K562 (cell line): ENCODE measurements at regions not wholly inside any gene's neighbourhood (a gene's known extent, or its start where the extent isn't known, plus 50 kb on each side); places are given as distances from the start of the nearest gene placed in this dataset.
"Not testable (repeated sequence)": the region's sequence is repeated elsewhere in the genome, so short reads cannot be mapped to it uniquely, and the experiment has no call there.

Source experiments
- ATAC-seq: fragments of 200-7000 bp; cut with Tn5 transposase; 3 replicates; pipeline ENCODE4 v1.9.1; 2020; ENCODE audit warnings: moderate library complexity
- BruUV-seq: library from RNA; stranded (reverse); fragments of 400-500 nt; replicated peaks from 2 replicates; lab custom pipeline; 2021; lab: Mats Ljungman, UMichigan
- CTCF ChIA-PET: fragments of 300-600 bp; formaldehyde crosslinking; extraction: SDS; loops from one replicate; lab custom pipeline; 2021; ENCODE audit warnings: low intra/inter-chr PET ratio; lab: Yijun Ruan, JAX
- POLR2A ChIA-PET: fragments of 300-600, 350-650 bp; sonication (Branson Sonifier 250); formaldehyde crosslinking; extraction: SDS; loops from one replicate; lab custom pipeline; 2021; ENCODE audit warnings: antibody characterized with exemption, inconsistent platforms; lab: Yijun Ruan, JAX
- DNase-seq, 4 experiments: peaks; one replicate each; pipeline versions ENCODE4 v3.0.0 to v3.0.0-alpha.2; 2011 to 2018; ENCODE audit warnings: low spot score in 3 of 4, mixed read lengths in 3 of 4; ENCODE audit errors: extremely low read depth in 1 of 4
- FAIRE-seq: peaks from 2 replicates; lab custom pipeline; 2011; peaks lifted over from hg19 to GRCh38; lab: Jason Lieb, UNC
- H2AFZ ChIP-seq: 2 replicates; pipeline ENCODE4 v1.6.0; 2011; ENCODE audit warnings: low read depth, low read length, control low read depth, inconsistent platforms
- H3K27ac ChIP-seq: fragments of 200-600 bp; 3 replicates; pipeline ENCODE4 v1.8.0; 2011; ENCODE audit warnings: low read depth, mild to moderate bottlenecking, control low read depth, inconsistent platforms, low read length, moderate library complexity, mixed read lengths; ENCODE audit errors: extremely low read depth
- H3K27me3 ChIP-seq, 2 experiments: fragments of 300-600 bp in 1 of 2; 2 replicates in 1 of 2; 3 replicates in 1 of 2; pipeline versions ENCODE4 v1.6.0 to v1.8.0; 2011; ENCODE audit warnings: inconsistent platforms in 2 of 2, low read length in 2 of 2, mild to moderate bottlenecking in 1 of 2, mixed read lengths in 1 of 2, moderate library complexity in 1 of 2; ENCODE audit not compliant: control insufficient read depth in 2 of 2, insufficient read depth in 2 of 2
- H3K36me3 ChIP-seq: fragments of 300-600 bp; 3 replicates; pipeline ENCODE4 v1.8.0; 2011; ENCODE audit warnings: mild to moderate bottlenecking, low read length, inconsistent platforms; ENCODE audit not compliant: control insufficient read depth, insufficient read depth
- H3K4me1 ChIP-seq, 2 experiments: fragments of 200-600 bp in 1 of 2; replicated peaks in 1 of 2; 2 replicates in 1 of 2; 3 replicates in 1 of 2; pipeline versions ENCODE4 v1.5.1 to v1.8.0; 2011; ENCODE audit warnings: inconsistent platforms in 2 of 2, low read length in 2 of 2, mild to moderate bottlenecking in 1 of 2, mixed read lengths in 1 of 2, moderate library complexity in 1 of 2; ENCODE audit not compliant: control insufficient read depth in 2 of 2, insufficient read depth in 2 of 2
- H3K4me2 ChIP-seq: 2 replicates; pipeline ENCODE4 v1.6.1; 2011; ENCODE audit warnings: low read length, control low read depth, inconsistent platforms, mixed read lengths; ENCODE audit not compliant: insufficient read depth
- H3K4me3 ChIP-seq: fragments of 200-600 bp; sonication (generic), shearing (Covaris generic); 2 replicates; pipeline ENCODE4 v1.5.1; 2016; ENCODE audit warnings: control low read depth, inconsistent platforms
- H3K79me2 ChIP-seq: fragments of 200-600 bp; 3 replicates; pipeline ENCODE4 v1.8.0; 2011; ENCODE audit warnings: low read length, inconsistent platforms; ENCODE audit not compliant: control insufficient read depth, insufficient read depth
- H3K9ac ChIP-seq, 2 experiments: 2 replicates each; pipeline versions ENCODE4 v1.6.0 to v1.6.1; 2011; ENCODE audit warnings: low read depth in 2 of 2, low read length in 2 of 2, control low read depth in 1 of 2, inconsistent platforms in 1 of 2, mild to moderate bottlenecking in 1 of 2, mixed read lengths in 1 of 2; ENCODE audit not compliant: insufficient read depth in 1 of 2
- H3K9me1 ChIP-seq: one replicate; pipeline ENCODE4 v1.6.0; 2011; ENCODE audit warnings: inconsistent platforms, mild to moderate bottlenecking, low read length, moderate library complexity; ENCODE audit not compliant: control insufficient read depth, insufficient read depth
- H3K9me3 ChIP-seq: replicated peaks from 2 replicates; pipeline ENCODE4 v1.5.1; 2011; ENCODE audit warnings: low read depth, low read length, inconsistent platforms; ENCODE audit not compliant: control insufficient read depth, insufficient read depth
- H4K20me1 ChIP-seq: replicated peaks from 2 replicates; pipeline ENCODE4 v1.6.1; 2011; ENCODE audit warnings: low read length, inconsistent platforms, mixed read lengths; ENCODE audit not compliant: control insufficient read depth, insufficient read depth
- CTCF ChIP-seq, 3 experiments: IDR thresholded peaks in 2 of 3; conservative IDR thresholded peaks in 1 of 3; 2 replicates each; pipeline ENCODE4 v1.5.1; 2011 to 2012; ENCODE audit warnings: low read length in 3 of 3, mild to moderate bottlenecking in 3 of 3, control low read depth in 2 of 3, improper control_type of control experiment in 1 of 3, inconsistent platforms in 1 of 3, low read depth in 1 of 3, mixed read lengths in 1 of 3, moderate library complexity in 1 of 3; ENCODE audit not compliant: insufficient read depth in 2 of 3
- RBM22 ChIP-seq: fragments of 200-400 bp; formaldehyde crosslinking; IDR thresholded peaks from 2 replicates; pipeline ENCODE4 v1.6.1; 2018; ENCODE audit warnings: low read length, low read depth; ENCODE audit not compliant: poor library complexity, severe bottlenecking
- SMAD3 ChIP-seq: fragments of 450-650 bp; formaldehyde crosslinking; conservative IDR thresholded peaks from 2 replicates; pipeline ENCODE4 v1.4.0; 2020; ENCODE audit warnings: mild to moderate bottlenecking
- SMARCA5 ChIP-seq: fragments of 450-650 bp; IDR thresholded peaks from 2 replicates; pipeline ENCODE4 v1.6.1; 2016
- TBL1XR1 ChIP-seq, 2 experiments: IDR thresholded peaks; 2 replicates each; pipeline ENCODE4 v1.6.1; 2012; ENCODE audit warnings: improper control_type of control experiment in 2 of 2, low read length in 2 of 2, mild to moderate bottlenecking in 1 of 2
- TCF7 ChIP-seq: sonication (generic); IDR thresholded peaks from 2 replicates; pipeline ENCODE4 v1.6.1; 2016; ENCODE audit warnings: antibody characterized with exemption, borderline replicate concordance
- ZNF121 ChIP-seq: sonication (generic); formaldehyde crosslinking; conservative IDR thresholded peaks from 2 replicates; pipeline ENCODE4 v1.8.0; 2022; ENCODE audit warnings: missing genetic modification reagents
- ZNF239 ChIP-seq: fragments of 250-450 bp; sonication (Bioruptor Pico); IDR thresholded peaks from 2 replicates; pipeline ENCODE4 v1.4.0; 2020; ENCODE audit warnings: mild to moderate bottlenecking
- ZNF41 ChIP-seq: fragments of 250-450 bp; sonication (Bioruptor Pico); conservative IDR thresholded peaks from 2 replicates; pipeline ENCODE4 v1.4.0; 2020; ENCODE audit warnings: mild to moderate bottlenecking
- WGBS: fragments of 100-300 bp; shearing (Covaris generic); methylation state at CpG from one replicate; pipeline ENCODE4 v1.1.6; 2016; ENCODE audit warnings: low coverage, mixed read lengths; ENCODE audit not compliant: insufficient coverage; ENCODE audit errors: missing lambda C conversion rate; 5-methylcytosine and 5-hydroxymethylcytosine counted together
- in situ Hi-C: fragments of 300-500 bp; cut with MboI; formaldehyde crosslinking; loops from 4 replicates; pipeline ENCODE4 v1.15.0; 2018; ENCODE audit warnings: inconsistent platforms, mixed read lengths
- intact Hi-C: fragments of 100-400 bp; cut with micrococcal nuclease; formaldehyde crosslinking; loops from 2 replicates; pipeline ENCODE4 v1.14.2; 2022

- no peak overlapping the region for H2AFZ ChIP-seq
- no TSS peak for BruUV-seq
- in situ Hi-C loops (no loop called here), intact Hi-C loops (no loop called here)
- no peaks in the 10 kb centered on the region for H4K20me1 ChIP-seq
- no peak overlapping the region for H3K27ac ChIP-seq
- H3K79me2 ChIP-seq = no peaks in the 10 kb centered on the region
- ATAC-seq = no peak
- H3K9ac ChIP-seq = no peak overlapping the region
- H3K4me2 ChIP-seq = no peak overlapping the region
- no peak for DNase-seq
- H3K36me3 ChIP-seq = no peaks in the 10 kb centered on the region
- no peaks in the 10 kb centered on the region for H3K9me1 ChIP-seq
- no peaks in the 10 kb centered on the region for H3K4me1 ChIP-seq
- ChIA-PET CTCF (no interaction called here), POLR2A (no interaction called here)
- H3K4me3 ChIP-seq = no peak overlapping the region
- no peaks in the 10 kb centered on the region for H3K9me3 ChIP-seq
- TF ChIP-seq SMAD3 (CRISPR knock-in tag) = no peak
- TF ChIP-seq SMARCA5 = no peak
- no peak for TF ChIP-seq ZNF121
- no peak for TF ChIP-seq RBM22
- H3K27me3 ChIP-seq = no peaks in the 10 kb centered on the region
- WGBS = 0% methylated on average over 1 of the region's 1 CpG
- FAIRE-seq = no peak
These were observed 750.5 kb downstream of the LUZP2 start for GRCh38 chr11:25247336-25247735.

- FAIRE-seq (no peak), DNase-seq (no peak), ATAC-seq (no peak)
- H4K20me1 ChIP-seq = no peaks in the 10 kb centered on the region
- in situ Hi-C loops (no loop called here), intact Hi-C loops (no loop called here)
- WGBS = 3% methylated on average over 4 of the region's 4 CpGs
- H3K4me3 ChIP-seq = no peak overlapping the region
- H3K9me1 ChIP-seq = no peaks in the 10 kb centered on the region
- TF ChIP-seq ZNF41 = no peak
- no peak for TF ChIP-seq CTCF (IDR thresholded peaks at IDR 0.05 in 2 of 3, conservative IDR thresholded peaks at IDR 0.05 in 1 of 3; ENCODE audit: insufficient read depth in 2 of 3, low read depth in 1 of 3, low read length in 3 of 3)
- TF ChIP-seq TBL1XR1 (IDR thresholded peaks at IDR 0.05; ENCODE audit: low read length in 2 of 2) = no peak
- TF ChIP-seq ZNF239 (CRISPR knock-in tag) = no peak
- no peak for TF ChIP-seq TCF7
- H3K27ac ChIP-seq = no peak overlapping the region
- H3K4me2 ChIP-seq = no peak overlapping the region
- H3K4me1 ChIP-seq = no peaks in the 10 kb centered on the region
- no peak overlapping the region for H2AFZ ChIP-seq
- H3K9me3 ChIP-seq = no peaks in the 10 kb centered on the region
- H3K27me3 ChIP-seq = no peaks in the 10 kb centered on the region
- H3K79me2 ChIP-seq = no peaks in the 10 kb centered on the region
- POLR2A ChIA-PET = no interaction called here
- BruUV-seq = no TSS peak
- CTCF ChIA-PET = no interaction called here
- no peaks in the 10 kb centered on the region for H3K36me3 ChIP-seq
- H3K9ac ChIP-seq = no peak overlapping the region
These were observed 756.0 kb downstream of the LUZP2 start for GRCh38 chr11:25252854-25253253.

GRCh38 chr11:25263861-25264260, 767.0 kb downstream of the LUZP2 start:
- H3K36me3 ChIP-seq, H3K4me1 ChIP-seq, in situ Hi-C loops, ATAC-seq, CTCF ChIA-PET, BruUV-seq, H3K4me3 ChIP-seq, FAIRE-seq, intact Hi-C loops, H3K9me1 ChIP-seq, H3K79me2 ChIP-seq, H3K9ac ChIP-seq, DNase-seq, H3K27ac ChIP-seq, H2AFZ ChIP-seq, H4K20me1 ChIP-seq, H3K4me2 ChIP-seq, H3K9me3 ChIP-seq, H3K27me3 ChIP-seq, POLR2A ChIA-PET: not testable (repeated sequence)
- WGBS = 0% methylated on average over 4 of the region's 4 CpGs
